Neural cell (in vitro differentiated cells): ENCODE measurements at regions not wholly inside any gene's neighbourhood (a gene's known extent, or its start where the extent isn't known, plus 50 kb on each side); places are given as distances from the start of the nearest gene placed in this dataset.

Experiments used
- H2AFZ ChIP-seq: fragments of 200-600, 300-800 bp; sonication (generic), shearing (Covaris generic); 2 replicates; pipeline ENCODE4 v1.6.0; 2014; ENCODE audit warnings: low read depth, mild to moderate bottlenecking, antibody characterized with exemption, low read length, moderate library complexity
- H3F3A ChIP-seq: fragments of 200-600 bp; shearing (Covaris generic); 2 replicates; pipeline ENCODE4 v1.6.1; 2016; ENCODE audit warnings: mild to moderate bottlenecking, moderate library complexity, mixed read lengths, antibody characterized with exemption, low read length; ENCODE audit not compliant: insufficient read depth, poor library complexity, severe bottlenecking
- H3K27ac ChIP-seq: fragments of 200-600, 300-800 bp; sonication (generic), shearing (Covaris generic); 2 replicates; pipeline ENCODE4 v1.5.1; 2014; ENCODE audit warnings: mild to moderate bottlenecking, low read length, moderate library complexity
- H3K27me3 ChIP-seq: fragments of 300-800, 200-600 bp; sonication (generic), shearing (Covaris generic); 2 replicates; pipeline ENCODE4 v1.6.0; 2014; ENCODE audit warnings: mild to moderate bottlenecking, low read depth, low read length, moderate library complexity; ENCODE audit not compliant: insufficient read depth
- H3K36me3 ChIP-seq: fragments of 300-800, 200-600 bp; sonication (generic), shearing (Covaris generic); 2 replicates; pipeline ENCODE4 v1.5.1; 2014; ENCODE audit warnings: mild to moderate bottlenecking, antibody characterized with exemption, low read length, moderate library complexity; ENCODE audit not compliant: insufficient read depth
- H3K4me2 ChIP-seq: fragments of 300-800, 200-600 bp; sonication (generic), shearing (Covaris generic); 2 replicates; pipeline ENCODE4 v1.6.0; 2014; ENCODE audit warnings: mild to moderate bottlenecking, low read length
- H3K4me3 ChIP-seq: fragments of 300-800, 200-600 bp; sonication (generic), shearing (Covaris generic); 2 replicates; pipeline ENCODE4 v1.5.1; 2014; ENCODE audit warnings: mild to moderate bottlenecking, low read length, moderate library complexity
- H3K79me2 ChIP-seq: fragments of 200-600 bp; shearing (Covaris generic); replicated peaks from 2 replicates; pipeline ENCODE4 v1.6.0; 2014; ENCODE audit warnings: mild to moderate bottlenecking, low read length, moderate library complexity; ENCODE audit not compliant: insufficient read depth
- H3K9ac ChIP-seq: fragments of 300-800, 200-600 bp; sonication (generic), shearing (Covaris generic); 2 replicates; pipeline ENCODE4 v1.6.1; 2016; ENCODE audit warnings: mild to moderate bottlenecking, low read length, mixed read lengths
- H3K9me2 ChIP-seq: fragments of 200-600 bp; shearing (Covaris generic); 2 replicates; pipeline ENCODE4 v1.6.1; 2016; ENCODE audit warnings: mild to moderate bottlenecking, low read length, mixed read lengths; ENCODE audit not compliant: insufficient read depth
- H3K9me3 ChIP-seq: fragments of 200-600, 300-800 bp; sonication (generic), shearing (Covaris generic); 2 replicates; pipeline ENCODE4 v1.6.1; 2016; ENCODE audit warnings: mild to moderate bottlenecking, mixed run types, low read length, moderate library complexity, mixed read lengths
- H4K20me1 ChIP-seq: fragments of 200-600 bp; shearing (Covaris generic); 2 replicates; pipeline ENCODE4 v1.6.1; 2016; ENCODE audit warnings: mild to moderate bottlenecking, mixed run types; ENCODE audit not compliant: insufficient read depth
- EP300 ChIP-seq: fragments of 450-650 bp; conservative IDR thresholded peaks from 2 replicates; pipeline ENCODE4 v1.6.1; 2014; ENCODE audit warnings: antibody characterized with exemption, mild to moderate bottlenecking, moderate library complexity; ENCODE audit not compliant: poor library complexity, severe bottlenecking
- EZH2 ChIP-seq: fragments of 200-600, 300-800 bp; shearing (Covaris generic), sonication (generic); IDR thresholded peaks from 2 replicates; pipeline ENCODE4 v1.6.1; 2014; ENCODE audit warnings: antibody characterized with exemption, low read length, borderline replicate concordance, mild to moderate bottlenecking; ENCODE audit not compliant: insufficient read depth, poor library complexity, severe bottlenecking
- MXI1 ChIP-seq: fragments of 450-650 bp; conservative IDR thresholded peaks from 2 replicates; pipeline ENCODE4 v1.6.1; 2014; ENCODE audit warnings: antibody characterized with exemption, mild to moderate bottlenecking; ENCODE audit not compliant: poor library complexity, severe bottlenecking
- POLR2AphosphoS5 ChIP-seq: IDR thresholded peaks from 2 replicates; pipeline ENCODE4 v1.6.1; 2012
- RAD21 ChIP-seq: fragments of 450-650 bp; conservative IDR thresholded peaks from 2 replicates; pipeline ENCODE4 v1.6.1; 2014; ENCODE audit warnings: antibody characterized with exemption, mild to moderate bottlenecking, moderate library complexity
- SMC3 ChIP-seq: fragments of 450-650 bp; conservative IDR thresholded peaks from 2 replicates; pipeline ENCODE4 v1.6.1; 2014; ENCODE audit warnings: antibody characterized with exemption, mild to moderate bottlenecking, moderate library complexity; ENCODE audit not compliant: poor library complexity
- TAF1 ChIP-seq: IDR thresholded peaks from 2 replicates; pipeline ENCODE4 v1.6.1; 2012; ENCODE audit warnings: low read depth
- TF ChIP-seq, protein P1 (sequence below): IDR thresholded peaks from 2 replicates; pipeline ENCODE4 v1.6.1; 2012; ENCODE audit warnings: borderline replicate concordance
- TF ChIP-seq, protein P2 (sequence below): fragments of 450-650 bp; IDR thresholded peaks from 2 replicates; pipeline ENCODE4 v1.5.1; 2014; ENCODE audit warnings: antibody characterized with exemption, mild to moderate bottlenecking, moderate library complexity; ENCODE audit not compliant: poor library complexity, severe bottlenecking

DNA sequence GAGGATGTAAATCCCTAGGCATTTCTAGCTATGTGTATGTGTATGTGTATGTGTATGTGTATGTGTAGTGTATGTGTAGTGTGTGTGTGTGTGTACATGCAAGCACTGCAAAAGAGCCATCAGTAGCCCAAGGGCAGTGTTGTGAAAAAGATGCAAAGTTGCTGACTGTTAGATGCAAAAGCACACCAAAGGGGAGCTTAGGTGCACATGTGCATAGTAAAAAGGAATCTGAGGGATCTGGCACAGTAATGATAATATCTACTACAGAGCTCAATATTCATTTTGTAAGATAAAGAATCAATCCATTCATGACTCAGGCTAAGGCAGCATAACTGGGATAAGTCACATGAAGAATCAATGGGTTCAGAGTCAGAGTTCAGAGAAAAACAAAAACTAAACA lies 80.2 kb downstream of the TMEM47 start:
- TF ChIP-seq, protein P1, sequence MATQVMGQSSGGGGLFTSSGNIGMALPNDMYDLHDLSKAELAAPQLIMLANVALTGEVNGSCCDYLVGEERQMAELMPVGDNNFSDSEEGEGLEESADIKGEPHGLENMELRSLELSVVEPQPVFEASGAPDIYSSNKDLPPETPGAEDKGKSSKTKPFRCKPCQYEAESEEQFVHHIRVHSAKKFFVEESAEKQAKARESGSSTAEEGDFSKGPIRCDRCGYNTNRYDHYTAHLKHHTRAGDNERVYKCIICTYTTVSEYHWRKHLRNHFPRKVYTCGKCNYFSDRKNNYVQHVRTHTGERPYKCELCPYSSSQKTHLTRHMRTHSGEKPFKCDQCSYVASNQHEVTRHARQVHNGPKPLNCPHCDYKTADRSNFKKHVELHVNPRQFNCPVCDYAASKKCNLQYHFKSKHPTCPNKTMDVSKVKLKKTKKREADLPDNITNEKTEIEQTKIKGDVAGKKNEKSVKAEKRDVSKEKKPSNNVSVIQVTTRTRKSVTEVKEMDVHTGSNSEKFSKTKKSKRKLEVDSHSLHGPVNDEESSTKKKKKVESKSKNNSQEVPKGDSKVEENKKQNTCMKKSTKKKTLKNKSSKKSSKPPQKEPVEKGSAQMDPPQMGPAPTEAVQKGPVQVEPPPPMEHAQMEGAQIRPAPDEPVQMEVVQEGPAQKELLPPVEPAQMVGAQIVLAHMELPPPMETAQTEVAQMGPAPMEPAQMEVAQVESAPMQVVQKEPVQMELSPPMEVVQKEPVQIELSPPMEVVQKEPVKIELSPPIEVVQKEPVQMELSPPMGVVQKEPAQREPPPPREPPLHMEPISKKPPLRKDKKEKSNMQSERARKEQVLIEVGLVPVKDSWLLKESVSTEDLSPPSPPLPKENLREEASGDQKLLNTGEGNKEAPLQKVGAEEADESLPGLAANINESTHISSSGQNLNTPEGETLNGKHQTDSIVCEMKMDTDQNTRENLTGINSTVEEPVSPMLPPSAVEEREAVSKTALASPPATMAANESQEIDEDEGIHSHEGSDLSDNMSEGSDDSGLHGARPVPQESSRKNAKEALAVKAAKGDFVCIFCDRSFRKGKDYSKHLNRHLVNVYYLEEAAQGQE = no peak
- TF ChIP-seq RAD21 (no peak), MXI1 (no peak), EP300 (no peak), SMC3 (no peak), EZH2 (no peak), TAF1 (no peak), POLR2AphosphoS5 (no peak)
- TF ChIP-seq, protein P2, sequence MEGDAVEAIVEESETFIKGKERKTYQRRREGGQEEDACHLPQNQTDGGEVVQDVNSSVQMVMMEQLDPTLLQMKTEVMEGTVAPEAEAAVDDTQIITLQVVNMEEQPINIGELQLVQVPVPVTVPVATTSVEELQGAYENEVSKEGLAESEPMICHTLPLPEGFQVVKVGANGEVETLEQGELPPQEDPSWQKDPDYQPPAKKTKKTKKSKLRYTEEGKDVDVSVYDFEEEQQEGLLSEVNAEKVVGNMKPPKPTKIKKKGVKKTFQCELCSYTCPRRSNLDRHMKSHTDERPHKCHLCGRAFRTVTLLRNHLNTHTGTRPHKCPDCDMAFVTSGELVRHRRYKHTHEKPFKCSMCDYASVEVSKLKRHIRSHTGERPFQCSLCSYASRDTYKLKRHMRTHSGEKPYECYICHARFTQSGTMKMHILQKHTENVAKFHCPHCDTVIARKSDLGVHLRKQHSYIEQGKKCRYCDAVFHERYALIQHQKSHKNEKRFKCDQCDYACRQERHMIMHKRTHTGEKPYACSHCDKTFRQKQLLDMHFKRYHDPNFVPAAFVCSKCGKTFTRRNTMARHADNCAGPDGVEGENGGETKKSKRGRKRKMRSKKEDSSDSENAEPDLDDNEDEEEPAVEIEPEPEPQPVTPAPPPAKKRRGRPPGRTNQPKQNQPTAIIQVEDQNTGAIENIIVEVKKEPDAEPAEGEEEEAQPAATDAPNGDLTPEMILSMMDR = no peak

DNA sequence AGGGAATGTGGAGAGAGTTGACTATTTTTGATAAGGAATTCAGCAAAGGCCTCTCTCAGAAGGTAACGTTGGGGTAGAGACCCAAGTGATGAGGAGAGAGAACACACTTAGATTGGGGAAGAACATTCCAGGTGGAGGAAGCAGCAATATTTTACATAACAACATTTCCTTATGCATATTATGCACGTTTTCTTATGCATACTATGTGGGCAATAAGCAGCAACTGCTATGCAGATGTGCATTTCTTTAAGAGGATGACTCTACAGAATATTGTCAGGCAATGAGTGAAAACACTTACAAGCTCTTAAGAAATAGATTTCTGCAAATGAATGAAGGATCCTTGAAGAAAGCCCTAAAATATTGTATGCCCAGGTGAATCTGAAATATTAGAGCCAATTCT lies 91.1 kb downstream of the TMEM47 start:
- no peaks in the 10 kb centered on the region for H3K9me3 ChIP-seq
- no peak overlapping the region for H3K4me3 ChIP-seq
- no peaks in the 10 kb centered on the region for H4K20me1 ChIP-seq
- no peak overlapping the region for H3K4me2 ChIP-seq
- no peak overlapping the region for H3K9ac ChIP-seq
- no peak overlapping the region for H2AFZ ChIP-seq
- H3K79me2 ChIP-seq = no peaks in the 10 kb centered on the region
- no peaks in the 10 kb centered on the region for H3K9me2 ChIP-seq
- no peaks in the 10 kb centered on the region for H3K27me3 ChIP-seq
- TF ChIP-seq RAD21 (no peak), TAF1 (no peak), EZH2 (no peak), POLR2AphosphoS5 (no peak), MXI1 (no peak), EP300 (no peak), SMC3 (no peak)
- TF ChIP-seq, protein P1 = no peak
- TF ChIP-seq, protein P2 = no peak
- no peaks in the 10 kb centered on the region for H3F3A ChIP-seq
- no peaks in the 10 kb centered on the region for H3K36me3 ChIP-seq
- H3K27ac ChIP-seq = no peak overlapping the region

More for the DNA sequence above, 80.2 kb downstream of the TMEM47 start:
- Histone ChIP-seq H3K27ac (no peak overlapping the region), H3K9me3 (no peaks in the 10 kb centered on the region), H3K4me3 (no peak overlapping the region), H3K9me2 (no peaks in the 10 kb centered on the region), H3K4me2 (no peak overlapping the region), H3F3A (no peaks in the 10 kb centered on the region), H3K36me3 (no peaks in the 10 kb centered on the region), H3K27me3 (no peaks in the 10 kb centered on the region), H2AFZ (no peak overlapping the region), H4K20me1 (no peaks in the 10 kb centered on the region), H3K9ac (no peak overlapping the region), H3K79me2 (no peaks in the 10 kb centered on the region)
